ENCODE measurements at regions not wholly inside any gene's neighbourhood (a gene's known extent, or its start where the extent isn't known, plus 50 kb on each side); places are given as distances from the start of the nearest gene placed in this dataset.

DNA sequence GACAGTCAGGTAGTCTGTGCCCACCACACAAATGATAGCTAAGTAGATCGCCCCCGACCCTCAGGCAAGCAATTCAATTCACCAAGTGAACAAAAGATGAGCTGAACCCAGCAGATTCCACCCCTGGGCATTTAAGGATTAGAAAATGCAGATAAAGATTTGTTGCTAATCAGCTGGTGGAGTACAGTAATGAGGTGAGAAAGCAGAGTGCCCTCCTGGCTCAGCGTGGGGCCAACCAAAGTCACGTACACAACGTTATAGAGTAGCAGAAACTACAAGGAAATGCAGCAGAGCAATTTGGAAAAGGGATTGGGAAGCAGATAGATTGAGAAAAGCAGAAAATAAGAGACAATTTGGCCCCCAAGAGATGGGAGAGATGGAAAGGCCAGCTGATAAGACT, 91.2 kb downstream of the SOX9 start:
- no peak for DNase-seq

DNA sequence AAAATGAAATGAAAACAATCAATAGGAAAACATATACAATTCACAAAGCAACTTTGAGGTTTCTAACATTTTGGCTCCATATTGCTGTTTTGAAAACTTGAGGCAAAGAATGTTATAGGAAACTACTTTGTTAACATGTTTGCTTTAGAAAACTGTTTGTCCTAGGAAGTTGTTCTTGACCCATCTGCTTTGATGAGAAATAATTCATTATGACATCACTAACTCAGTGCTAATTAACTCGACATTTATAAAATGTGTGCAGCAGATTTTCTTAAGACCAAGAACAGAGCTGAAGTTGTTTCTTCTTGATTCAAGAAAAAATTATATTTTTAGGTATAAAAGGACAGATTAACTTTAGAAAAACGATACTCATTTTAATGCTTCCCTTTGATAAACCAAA, 94.7 kb downstream of the SOX9 start:
- no peak for DNase-seq

DNA sequence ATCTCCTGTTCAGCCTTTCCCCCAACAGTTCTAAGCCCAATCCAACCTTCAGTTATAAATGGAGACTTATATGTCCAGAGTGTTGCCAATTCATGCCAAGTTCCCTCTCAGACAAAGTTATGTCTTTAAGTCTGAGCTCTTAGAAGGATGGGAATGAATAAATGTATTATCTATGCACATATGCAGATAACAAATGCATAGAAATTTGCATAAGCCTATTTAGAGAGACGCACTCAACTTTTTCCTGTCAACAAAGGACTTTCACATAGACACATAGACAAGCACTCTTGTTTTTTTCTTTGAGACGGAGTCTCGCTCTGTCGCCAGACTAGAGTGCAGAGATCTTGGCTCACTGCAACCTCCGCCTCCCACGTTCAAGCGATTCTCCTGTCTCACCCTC, 95.1 kb downstream of the SOX9 start:
- DNase-seq: no peak

DNA sequence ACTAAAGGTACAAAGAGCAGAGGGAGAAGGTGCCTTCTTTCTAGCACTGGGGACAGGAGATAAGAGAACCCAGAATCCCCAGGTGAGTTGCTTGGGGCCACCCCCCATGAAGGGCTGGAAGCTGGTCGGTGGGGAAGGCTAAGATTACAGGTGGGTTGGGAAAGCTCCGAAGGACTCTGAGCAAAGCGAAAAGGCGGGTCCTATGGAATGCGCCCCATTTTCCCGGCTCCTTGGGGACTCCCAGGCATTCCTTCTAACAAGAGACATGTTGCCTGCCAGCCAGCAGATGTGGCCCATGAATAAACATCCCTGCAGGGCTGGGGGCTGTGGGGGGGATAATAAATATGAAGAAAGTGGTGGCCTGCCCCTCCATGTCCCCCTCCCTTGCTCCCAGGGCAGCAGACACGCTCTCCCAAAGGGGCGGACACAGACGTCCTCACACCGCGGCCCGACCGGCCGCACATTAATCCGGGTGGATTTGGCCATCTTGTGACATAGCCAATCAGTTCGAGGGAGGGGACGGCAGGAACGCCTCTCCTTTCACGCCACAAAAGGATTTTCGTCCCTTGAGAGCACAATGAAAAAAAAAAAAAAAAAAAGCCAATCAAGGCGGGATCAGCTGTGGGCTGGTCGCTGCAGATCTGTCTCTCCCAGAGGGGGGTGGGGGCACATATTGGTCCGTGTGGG, 98.5 kb downstream of the SOX9 start:
- no peak for DNase-seq

DNA sequence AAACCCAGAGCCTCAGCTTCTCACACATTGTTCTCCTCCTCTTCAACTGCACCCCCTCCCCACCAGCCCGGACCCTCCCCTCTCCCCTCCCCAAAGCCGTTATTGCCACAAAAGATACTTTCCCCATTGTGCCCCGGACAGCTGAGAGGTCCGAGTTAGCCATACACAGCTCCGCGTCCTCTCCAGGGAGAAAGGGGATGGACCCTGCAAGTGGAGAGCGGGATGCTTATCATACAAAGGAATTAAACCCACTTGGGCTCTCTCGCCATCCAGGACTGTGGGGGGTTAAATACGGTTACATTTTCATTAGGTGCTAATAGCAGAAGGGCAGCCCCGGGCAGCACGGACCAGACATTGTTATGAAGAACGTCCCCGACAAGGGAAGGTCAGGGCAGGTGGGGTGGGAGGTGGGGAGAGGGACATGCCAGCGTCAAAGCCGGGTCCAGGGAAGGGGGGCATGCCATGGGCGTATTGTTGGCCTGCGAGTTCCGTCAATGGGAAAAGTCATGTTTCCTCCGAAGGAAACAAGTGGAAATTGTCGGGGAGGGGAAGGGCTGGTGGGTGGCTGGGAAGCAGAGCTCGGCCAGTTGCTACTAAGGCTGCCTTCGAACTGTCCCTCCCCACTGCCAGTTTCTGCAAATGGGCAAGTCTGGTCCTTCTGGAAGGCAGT, 99.1 kb downstream of the SOX9 start:
- no peak for DNase-seq

DNA sequence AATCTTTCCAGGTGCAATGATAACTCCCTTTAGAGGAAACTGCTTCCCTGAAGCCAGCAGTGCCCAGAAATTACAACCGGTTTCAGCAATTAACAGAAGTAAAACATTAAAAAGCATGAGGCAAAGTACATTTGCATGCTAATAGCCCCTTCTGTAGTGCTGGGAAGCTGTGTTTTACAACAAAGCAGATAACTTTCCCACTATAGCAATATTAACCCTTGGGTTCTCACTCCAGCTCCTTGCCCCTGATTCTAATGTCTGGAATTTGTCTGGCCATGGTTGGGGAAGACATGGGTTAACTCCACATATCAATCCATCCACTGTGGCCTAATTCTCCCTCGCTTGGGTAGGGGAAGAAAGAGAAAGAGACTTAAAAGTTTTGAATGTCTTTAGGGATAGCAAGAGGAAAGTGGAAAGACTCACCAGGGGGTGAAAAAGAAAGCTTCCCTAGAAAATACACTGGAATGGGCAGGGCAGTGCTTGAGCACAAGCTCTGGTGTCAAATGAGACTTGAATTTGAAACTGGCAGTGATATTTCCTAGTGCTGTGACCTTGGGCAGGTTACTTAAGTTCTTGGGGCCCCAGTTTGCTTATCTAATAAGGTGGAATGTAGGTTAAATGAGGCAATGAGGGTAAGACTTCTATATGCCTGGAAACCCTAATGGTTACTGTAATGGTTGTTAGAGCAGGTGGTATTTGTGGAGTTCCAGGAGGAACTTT, 102.0 kb downstream of the SOX9 start:
- DNase-seq: no peak

DNA sequence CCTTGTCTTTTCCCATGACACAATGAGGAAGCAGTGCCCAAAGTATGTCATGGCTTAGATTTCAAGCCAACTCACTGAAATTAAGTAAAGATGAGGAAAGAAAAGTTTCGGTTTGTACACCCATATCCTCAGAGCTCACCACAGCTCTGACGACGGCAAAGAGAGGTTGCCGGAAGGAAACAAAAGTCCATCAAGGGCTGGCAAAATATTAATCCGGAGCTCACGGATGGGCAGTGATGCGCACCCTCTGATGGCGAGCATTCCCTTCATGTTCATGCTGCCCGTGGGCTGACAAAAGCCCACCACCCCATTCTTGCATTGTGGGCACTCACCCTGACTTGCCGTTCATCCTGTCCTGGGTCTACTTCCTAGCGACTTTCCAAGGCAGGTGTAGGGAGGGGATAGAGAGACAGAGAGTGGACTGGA, 103.1 kb downstream of the SOX9 start:
- DNase-seq: no peak

DNA sequence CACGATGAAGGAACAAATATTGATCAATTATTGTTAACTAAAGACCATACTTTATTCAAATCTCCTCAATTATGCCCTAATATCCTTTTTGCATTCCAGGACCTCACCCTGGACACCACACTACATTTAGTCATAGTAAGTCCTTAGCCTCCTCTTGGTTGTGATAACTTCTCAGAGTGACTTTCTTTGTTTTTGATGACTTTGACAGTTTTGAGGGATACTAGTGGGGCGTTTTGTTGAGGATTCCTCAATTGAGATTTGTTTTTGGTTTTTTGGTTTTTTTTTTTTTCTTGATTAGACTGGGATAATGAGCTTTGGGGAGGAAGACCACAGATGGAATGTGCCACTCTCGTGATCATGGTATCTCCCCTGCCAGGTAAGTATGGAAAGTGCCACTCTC, 105.5 kb downstream of the SOX9 start:
- DNase-seq: no peak

DNA sequence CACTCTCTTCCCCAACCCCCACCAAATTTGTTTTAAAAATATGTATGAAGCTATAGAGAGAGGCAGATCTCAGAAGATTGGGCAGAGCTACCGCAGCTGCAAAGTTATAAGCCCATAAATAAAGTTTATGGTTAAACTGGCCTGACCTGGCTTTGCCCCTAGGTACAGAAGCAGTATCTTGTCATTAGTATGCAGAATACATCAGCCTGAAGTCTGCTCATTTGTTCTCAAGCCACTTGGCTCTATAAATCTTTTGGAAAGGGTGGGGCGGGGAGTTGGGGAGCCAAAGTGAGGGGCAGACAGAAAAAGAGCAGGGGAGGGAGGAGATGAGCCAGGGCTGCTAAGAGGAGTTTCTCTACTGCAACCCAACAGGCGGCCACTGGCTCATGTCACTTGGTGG, 113.2 kb downstream of the SOX9 start:
- no peak for DNase-seq

DNA sequence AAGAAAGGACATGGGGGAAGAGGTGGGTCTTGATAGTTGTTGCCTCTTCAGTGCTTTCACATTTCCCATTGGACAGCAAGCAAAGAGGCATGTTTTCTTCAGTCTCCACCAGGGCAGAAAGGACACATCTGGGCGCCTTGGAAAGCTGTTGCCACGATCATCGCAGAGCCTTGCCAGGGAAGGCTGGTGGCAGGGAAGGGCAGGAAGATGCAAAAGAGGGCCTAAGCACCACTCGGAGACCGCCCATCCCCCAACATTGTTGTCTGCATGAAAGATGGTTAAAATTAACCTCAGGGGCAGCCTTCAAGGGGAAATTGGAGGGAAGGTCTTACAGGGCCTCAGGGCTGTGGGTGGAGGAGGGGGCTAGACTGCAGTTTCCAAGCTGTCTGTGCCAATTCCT, 114.2 kb downstream of the SOX9 start:
- DNase-seq: no peak

DNA sequence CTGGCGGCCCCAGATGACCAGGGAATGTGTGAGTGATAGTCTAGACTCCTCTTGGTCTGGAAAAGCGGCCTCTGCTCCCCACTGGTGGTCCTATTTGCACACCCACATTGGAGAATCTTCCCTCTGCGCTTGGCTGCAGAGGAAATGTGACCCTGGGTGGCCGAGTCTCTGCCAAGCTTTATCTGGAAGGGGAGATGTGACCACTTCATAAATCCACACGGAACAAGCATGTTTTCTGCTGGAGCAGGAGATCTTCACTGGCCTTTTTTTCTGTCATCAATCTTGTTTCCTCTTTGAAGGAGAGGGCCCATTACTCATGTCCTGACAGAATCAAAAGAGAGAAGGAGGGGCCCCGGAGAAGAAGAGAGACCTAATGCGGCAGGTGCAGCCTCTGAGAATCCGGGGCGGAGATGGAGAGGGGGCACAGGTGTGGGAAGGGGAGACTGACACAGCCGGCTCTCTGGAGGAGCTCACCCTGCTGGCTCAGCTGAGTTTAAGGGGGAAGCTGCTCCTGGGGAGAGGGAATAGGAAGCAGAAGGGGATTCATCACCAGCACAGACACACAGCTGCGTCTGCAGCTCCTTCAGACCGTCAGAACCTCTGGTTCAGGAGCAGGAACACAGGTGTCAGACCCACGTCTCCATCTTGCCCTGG, 116.3 kb downstream of the SOX9 start:
- DNase-seq: no peak

DNA sequence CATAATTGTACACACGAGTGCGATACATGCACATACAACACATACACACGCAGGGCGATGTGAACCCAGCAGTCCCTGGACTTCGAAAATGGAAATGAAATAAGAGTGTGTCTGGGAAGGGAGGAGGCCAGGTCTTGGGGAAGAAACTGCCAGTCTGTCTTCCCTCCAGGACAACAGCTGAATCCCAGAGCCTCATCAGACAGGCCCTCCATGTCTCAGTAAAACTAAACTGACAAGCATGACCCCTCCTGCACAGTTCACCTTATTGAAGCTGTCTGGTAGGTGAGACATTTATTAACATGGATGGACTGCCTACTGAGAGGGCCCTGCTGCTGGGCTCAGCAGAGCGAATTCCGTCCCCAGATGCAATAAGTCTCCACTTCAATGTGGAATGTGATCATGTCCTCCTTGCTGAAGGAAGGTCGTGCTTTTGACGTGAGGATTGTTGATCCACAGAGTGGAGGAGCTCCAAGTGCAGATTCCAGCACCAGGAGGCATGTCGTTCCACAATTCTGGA, 117.4 kb downstream of the SOX9 start:
- no peak for DNase-seq

DNA sequence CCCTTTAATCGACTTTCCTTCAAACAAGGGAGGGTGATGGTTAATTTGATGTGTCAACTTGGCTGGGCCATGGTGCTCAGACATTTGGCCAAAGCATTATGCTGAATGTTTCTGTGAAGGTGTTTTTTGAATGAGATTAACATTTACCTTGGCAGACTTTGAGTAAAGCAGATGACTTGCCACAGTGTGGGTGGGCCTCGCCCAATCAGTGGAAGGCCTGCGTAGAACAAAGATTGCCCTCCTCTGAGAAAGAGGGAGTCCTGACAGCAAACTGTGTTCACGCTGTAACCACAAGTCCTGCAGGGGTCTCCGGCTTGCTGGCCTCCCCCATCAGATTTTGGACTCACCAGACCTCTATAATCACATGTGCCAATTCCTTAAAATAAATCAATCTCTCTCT, 118.7 kb downstream of the SOX9 start:
- DNase-seq: no peak

DNA sequence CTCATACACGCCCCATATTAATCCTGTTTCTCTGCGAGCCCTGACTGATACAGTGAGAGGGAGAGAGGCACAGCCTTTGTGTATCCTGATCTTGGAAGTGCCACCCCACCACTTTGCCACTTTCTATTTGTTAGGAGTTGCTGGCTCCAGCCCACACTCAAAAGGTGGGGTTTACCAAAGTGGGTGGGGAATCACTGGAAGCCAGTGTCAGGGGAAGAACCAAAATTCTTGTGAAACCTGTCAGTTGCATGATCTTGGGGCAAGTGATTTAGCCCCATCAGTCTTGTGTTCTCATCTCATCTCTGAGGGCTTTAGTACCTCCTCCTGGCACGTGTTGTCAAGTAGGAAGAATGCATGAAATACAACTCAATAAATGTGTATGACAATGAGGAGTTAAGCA, 119.5 kb downstream of the SOX9 start:
- DNase-seq: no peak

DNA sequence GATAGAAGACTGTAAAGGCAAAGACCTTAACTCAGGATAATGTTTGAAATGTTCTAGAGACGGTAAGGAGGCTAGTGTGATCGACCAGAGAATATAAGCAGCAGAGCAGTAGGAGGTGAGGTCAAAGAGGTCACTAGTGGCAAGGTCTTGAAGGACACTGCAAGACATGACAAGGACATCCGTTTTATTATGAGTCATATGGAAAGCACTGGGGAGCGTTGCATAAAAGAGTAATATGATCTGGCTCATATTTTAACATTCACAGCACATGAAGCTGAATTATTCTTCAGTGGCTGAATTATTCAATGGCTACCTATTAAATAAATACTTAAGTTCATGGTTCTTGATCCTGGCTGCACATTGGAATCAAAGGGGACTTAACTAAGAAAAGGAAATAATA, 123.7 kb downstream of the SOX9 start:
- no peak for DNase-seq

DNA sequence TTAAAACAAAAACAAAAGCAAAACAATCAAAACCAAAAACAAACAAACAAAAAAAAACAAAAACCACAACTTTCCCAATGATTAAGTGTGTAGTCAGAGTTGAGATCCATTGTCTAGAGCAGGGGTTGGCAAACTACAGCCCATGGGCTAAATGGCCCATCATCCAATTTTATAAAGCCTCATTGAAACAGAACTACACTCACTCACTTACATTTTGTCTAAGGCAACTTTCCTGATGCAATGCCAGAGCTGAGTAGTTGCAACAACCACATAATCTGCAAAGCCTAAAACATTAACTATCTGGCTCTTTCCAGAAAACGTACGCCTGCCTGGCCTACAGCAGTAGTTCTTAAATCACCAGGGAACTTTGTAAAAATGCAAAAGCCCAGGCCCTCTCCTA, 124.1 kb downstream of the SOX9 start:
- DNase-seq: no peak

DNA sequence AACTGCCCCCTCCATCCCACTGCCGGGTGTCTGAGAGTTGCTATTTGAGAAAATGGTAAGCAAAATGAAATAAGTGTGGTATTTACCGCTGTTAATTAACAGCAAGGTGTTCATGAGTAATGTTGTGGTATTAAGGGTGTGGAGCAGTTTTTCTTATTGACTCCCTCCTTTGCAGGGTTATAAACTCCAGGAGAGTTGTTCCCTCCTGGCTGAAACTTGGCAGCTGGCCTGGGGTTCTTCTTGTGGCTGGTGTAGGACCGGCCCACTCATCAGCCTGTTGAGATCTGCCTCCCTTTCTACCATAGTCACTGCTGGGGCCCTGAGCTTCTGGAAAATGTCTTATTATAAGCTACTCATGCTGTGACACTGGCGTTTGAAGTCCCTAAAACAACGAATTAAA, 128.6 kb downstream of the SOX9 start:
- DNase-seq: no peak

DNA sequence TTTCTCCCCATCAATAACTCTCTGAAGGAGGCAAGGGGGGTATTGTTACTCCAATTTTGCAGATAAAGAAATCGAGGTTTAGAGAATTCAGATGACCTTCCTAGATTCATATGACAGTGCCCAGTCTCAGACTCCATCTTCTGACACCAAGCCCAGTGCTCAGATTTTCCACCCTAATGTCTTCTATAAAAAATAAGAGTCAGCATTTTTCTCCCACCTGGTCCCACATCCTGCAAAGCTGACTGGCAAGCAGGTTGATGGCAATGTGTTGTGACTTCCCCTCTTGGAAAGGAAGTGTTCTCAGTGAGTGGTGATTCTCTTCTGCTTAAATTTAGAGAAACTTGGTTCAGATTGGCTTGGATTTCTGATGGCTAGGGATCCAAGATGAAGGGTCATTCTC, 129.4 kb downstream of the SOX9 start:
- no peak for DNase-seq

DNA sequence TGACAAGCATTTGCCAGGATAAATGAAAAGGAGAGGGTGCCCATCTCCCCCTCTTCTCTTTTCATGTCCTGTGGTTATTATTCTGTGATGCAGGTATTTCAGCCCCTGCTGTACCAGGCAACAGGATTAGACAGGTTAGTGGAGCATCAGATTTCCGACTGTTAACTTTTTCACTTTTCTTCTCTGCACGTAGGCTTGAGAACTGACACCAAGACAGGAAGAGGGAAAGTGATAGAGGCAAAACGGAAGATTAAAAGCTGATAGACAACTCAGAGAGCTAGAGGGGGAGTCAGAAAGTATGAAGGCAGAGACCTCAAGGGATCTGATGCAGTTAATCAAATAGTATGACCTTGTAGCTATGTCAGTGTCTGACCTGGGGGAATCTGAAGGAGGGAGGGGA, 132.8 kb downstream of the SOX9 start:
- no peak for DNase-seq

DNA sequence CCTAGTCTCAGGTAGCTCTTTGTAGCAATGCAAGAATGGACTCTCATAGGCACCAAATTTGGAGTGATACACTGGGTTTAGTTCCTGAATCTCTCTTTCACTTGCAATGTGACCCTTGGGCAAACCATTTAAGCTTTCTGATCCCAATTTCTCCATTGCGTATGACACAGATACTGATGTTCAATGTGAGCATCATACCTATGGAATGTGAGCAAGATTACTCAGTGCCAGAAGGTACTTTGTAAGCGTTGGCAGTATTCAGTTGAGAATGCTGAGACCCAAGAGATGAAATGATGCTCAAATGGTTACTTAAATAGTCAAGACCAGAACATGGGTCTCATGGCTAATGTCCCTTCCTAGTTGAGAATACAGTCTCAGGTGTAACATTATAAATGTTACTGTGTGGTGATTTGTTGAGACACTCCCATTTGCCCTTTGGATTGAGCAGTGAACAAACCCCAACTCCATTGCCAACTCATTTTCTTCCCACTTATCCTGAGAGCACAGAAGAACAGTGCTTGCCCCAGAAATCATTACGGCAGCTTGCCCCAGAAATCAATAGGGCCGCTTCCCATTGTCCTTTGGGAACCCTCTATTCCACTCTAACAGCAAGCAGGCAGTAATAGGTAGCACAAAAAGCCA, 134.1 kb downstream of the SOX9 start:
- DNase-seq: no peak

DNA sequence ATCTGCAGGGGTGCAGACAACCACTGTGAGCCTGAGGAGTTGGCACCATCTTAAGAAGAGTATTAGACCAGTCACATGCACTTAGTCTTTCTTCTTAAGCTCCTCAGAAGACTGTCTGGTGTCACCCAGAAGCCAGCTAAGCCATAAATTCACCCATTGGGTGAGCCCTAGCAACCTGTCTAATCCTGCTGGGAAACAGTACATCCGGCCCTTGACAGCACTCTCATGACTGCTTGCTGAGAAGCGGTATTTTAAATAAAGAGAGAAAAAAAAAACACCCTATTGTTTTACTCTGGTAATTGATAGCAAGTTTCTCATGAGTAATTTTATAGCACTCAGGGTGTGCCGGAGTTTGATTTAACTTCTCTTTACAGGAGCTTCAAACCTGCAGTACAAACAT, 134.7 kb downstream of the SOX9 start:
- no peak for DNase-seq

DNA sequence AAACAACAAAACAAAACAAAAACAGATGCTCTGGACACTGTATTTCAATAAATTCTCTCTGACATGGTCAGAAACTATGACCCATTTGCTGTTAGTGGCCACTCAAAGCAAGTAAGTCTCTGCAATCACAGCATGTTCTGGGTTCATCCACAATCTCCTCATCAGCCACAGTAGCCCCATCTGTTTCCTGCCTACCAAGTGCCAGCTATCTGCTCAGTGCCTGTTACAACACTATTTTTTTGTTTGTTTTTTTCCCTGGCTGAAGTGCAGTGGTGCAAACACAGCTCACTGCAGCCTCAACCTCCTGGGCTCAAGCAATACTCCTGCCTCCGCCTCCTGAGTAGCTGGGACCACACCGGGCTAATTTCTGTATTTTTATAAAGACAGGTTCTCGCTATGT, 137.9 kb downstream of the SOX9 start:
- no peak for DNase-seq

DNA sequence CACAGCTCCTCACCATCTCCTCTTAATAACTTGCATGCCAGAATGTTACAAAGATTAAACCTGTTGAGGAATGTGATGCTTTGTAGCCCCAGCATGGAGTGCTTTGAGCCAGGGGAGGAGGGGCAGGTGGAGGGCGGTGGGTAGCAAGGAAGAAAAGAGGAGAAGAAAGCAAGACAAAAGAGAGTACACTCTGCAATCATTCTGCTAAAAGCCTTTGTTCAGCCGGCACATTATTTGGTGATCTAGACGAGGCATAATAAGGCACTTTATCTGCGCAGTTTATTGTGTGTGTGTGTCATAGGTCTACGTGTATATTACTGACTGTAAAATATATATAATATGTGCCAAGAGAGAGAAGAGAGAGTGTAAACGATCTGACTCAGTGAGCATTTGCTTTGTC, 139.1 kb downstream of the SOX9 start:
- no peak for DNase-seq
